Tibial nerve (tissue), 4 donors: ENCODE measurements at regions not wholly inside any gene's neighbourhood (a gene's known extent, or its start where the extent isn't known, plus 50 kb on each side); places are given as distances from the start of the nearest gene placed in this dataset.

ENCODE experiments used
- DNase-seq, 2 donors: peaks; one replicate each; pipeline ENCODE4 v3.0.0-alpha.2; 2019; ENCODE audit warnings: low spot score in 2 of 2
- H3K27ac ChIP-seq, 4 donors: fragments of 200-600 bp; sonication (generic) in 3 of 4; one replicate each; pipeline ENCODE4 v1.5.1; 2017 to 2019; ENCODE audit warnings: mild to moderate bottlenecking in 1 of 4
- H3K27me3 ChIP-seq, 2 donors: fragments of 200-600 bp; sonication (generic) in 1 of 2; one replicate each; pipeline versions ENCODE4 v1.5.1 to v1.6.0; 2017 to 2019
- H3K36me3 ChIP-seq, 3 donors: fragments of 200-600 bp; sonication (generic); one replicate each; pipeline ENCODE4 v1.5.1; 2018 to 2019
- H3K4me1 ChIP-seq, 4 donors: fragments of 200-600 bp; sonication (generic) in 3 of 4; one replicate each; pipeline ENCODE4 v1.5.1; 2017 to 2019
- H3K4me3 ChIP-seq, 4 donors: fragments of 200-600 bp; sonication (generic) in 3 of 4; one replicate each; pipeline ENCODE4 v1.5.1; 2017 to 2019; ENCODE audit warnings: mild to moderate bottlenecking in 1 of 4, moderate library complexity in 1 of 4
- H3K9me3 ChIP-seq, 4 donors: fragments of 200-600 bp; sonication (generic) in 3 of 4; one replicate each; pipeline ENCODE4 v1.5.1; 2017 to 2019
- CTCF ChIP-seq, 5 experiments: fragments of 200-600 bp in 3 of 5; fragments of 450-650 bp in 2 of 5; sonication (generic) in 3 of 5; IDR thresholded peaks; one replicate each; pipeline ENCODE4 v1.5.1; 2016 to 2019; ENCODE audit warnings: antibody characterized with exemption in 5 of 5, mild to moderate bottlenecking in 3 of 5, moderate library complexity in 2 of 5
- EP300 ChIP-seq, 2 donors: sonication (generic); formaldehyde crosslinking; IDR thresholded peaks; one replicate each; pipeline ENCODE4 v1.6.1; 2017; ENCODE audit warnings: antibody characterized with exemption in 2 of 2, mild to moderate bottlenecking in 1 of 2
- POLR2A ChIP-seq, 2 donors: fragments of 450-650 bp; IDR thresholded peaks; one replicate each; pipeline ENCODE4 v1.6.1; 2017; ENCODE audit warnings: antibody characterized with exemption in 2 of 2, mild to moderate bottlenecking in 2 of 2, moderate library complexity in 2 of 2
- WGBS, 2 donors: methylation state at CpG; one replicate each; pipeline ENCODE4 v1.1.5; 2018; 5-methylcytosine and 5-hydroxymethylcytosine counted together

- Histone ChIP-seq H3K27me3 (no peaks in the 10 kb centered on the region), H3K4me3 (no peak overlapping the region), H3K9me3 (no peaks in the 10 kb centered on the region), H3K27ac (no peak overlapping the region), H3K4me1 (peaks cover 0 to 3% (median 0%) of the 10 kb centered on the region in 4 donors), H3K36me3 (no peaks in the 10 kb centered on the region)
- DNase-seq = no peak
- no peak for TF ChIP-seq EP300 (IDR thresholded peaks at IDR 0.05)
- TF ChIP-seq POLR2A (IDR thresholded peaks at IDR 0.05) = no peak
- TF ChIP-seq CTCF (IDR thresholded peaks at IDR 0.05) = no peak
These were observed 210.0 kb downstream of the ZC3H11B start for GRCh38 chr1:219402925-219403324.

- DNase-seq = no peak
- no peak overlapping the region for H3K4me3 ChIP-seq
- no peaks in the 10 kb centered on the region for H3K27me3 ChIP-seq
- H3K9me3 ChIP-seq = peaks cover 0 to 7% (median 2%) of the 10 kb centered on the region in 4 donors
- no peak overlapping the region for H3K27ac ChIP-seq
- TF ChIP-seq EP300 (IDR thresholded peaks at IDR 0.05) (no peak), POLR2A (IDR thresholded peaks at IDR 0.05) (no peak), CTCF (IDR thresholded peaks at IDR 0.05) (no peak)
- H3K36me3 ChIP-seq = no peaks in the 10 kb centered on the region
- peaks cover 0 to 3% (median 0%) of the 10 kb centered on the region in 4 donors for H3K4me1 ChIP-seq
These were observed 210.9 kb downstream of the ZC3H11B start for GRCh38 chr1:219401724-219402625.

GRCh38 chr1:219399446-219399845, 213.5 kb downstream of the ZC3H11B start:
- peaks cover 0 to 3% (median 0%) of the 10 kb centered on the region in 4 donors for H3K4me1 ChIP-seq
- no peaks in the 10 kb centered on the region for H3K27me3 ChIP-seq
- 81 to 88% methylated on average over 3 to 5 of the region's 5 CpGs for WGBS, 2 donors
- H3K9me3 ChIP-seq = peaks cover 0 to 26% (median 6%) of the 10 kb centered on the region in 4 donors
- no peak for DNase-seq
- no peaks in the 10 kb centered on the region for H3K36me3 ChIP-seq
- H3K27ac ChIP-seq = no peak overlapping the region
- TF ChIP-seq CTCF (IDR thresholded peaks at IDR 0.05) (no peak), POLR2A (IDR thresholded peaks at IDR 0.05) (no peak), EP300 (IDR thresholded peaks at IDR 0.05) (no peak)
- H3K4me3 ChIP-seq = no peak overlapping the region

GRCh38 chr1:219398815-219399396, 214.0 kb downstream of the ZC3H11B start:
- Histone ChIP-seq H3K4me1 (peaks cover 0 to 3% (median 0%) of the 10 kb centered on the region in 4 donors), H3K27me3 (no peaks in the 10 kb centered on the region), H3K9me3 (peaks cover 0 to 26% (median 6%) of the 10 kb centered on the region in 4 donors), H3K36me3 (no peaks in the 10 kb centered on the region), H3K27ac (no peak overlapping the region), H3K4me3 (no peak overlapping the region)
- WGBS, 2 donors = 77 to 78% methylated on average over 1 to 2 of the region's 2 CpGs
- no peak for TF ChIP-seq EP300 (IDR thresholded peaks at IDR 0.05)
- TF ChIP-seq POLR2A (IDR thresholded peaks at IDR 0.05) = no peak
- no peak for DNase-seq

- Histone ChIP-seq H3K27me3 (no peaks in the 10 kb centered on the region), H3K27ac (no peak overlapping the region), H3K4me3 (no peak overlapping the region), H3K9me3 (peaks cover 0 to 36% (median 11%) of the 10 kb centered on the region in 4 donors), H3K36me3 (peaks cover 0 to 6% (median 0%) of the 10 kb centered on the region in 3 donors), H3K4me1 (peaks cover 0 to 3% (median 0%) of the 10 kb centered on the region in 4 donors)
- no peak for DNase-seq
- WGBS, 2 donors = 52 to 61% methylated on average over 1 of the region's 1 CpG
- TF ChIP-seq EP300 (IDR thresholded peaks at IDR 0.05) (no peak), POLR2A (IDR thresholded peaks at IDR 0.05) (no peak), CTCF (IDR thresholded peaks at IDR 0.05) (no peak)
These were observed 215.4 kb downstream of the ZC3H11B start for GRCh38 chr1:219397511-219397910.
